ENCODE measurements at regions not wholly inside any gene's neighbourhood (a gene's known extent, or its start where the extent isn't known, plus 50 kb on each side); places are given as distances from the start of the nearest gene placed in this dataset.

GRCh38 chr9:106689089-106689488 lies 173.9 kb upstream of the ZNF462 start:
- no peak for DNase-seq

GRCh38 chr9:106691627-106692026 lies 171.3 kb upstream of the ZNF462 start:
- DNase-seq: no peak

- no peak for DNase-seq
These were observed 169.4 kb upstream of the ZNF462 start for GRCh38 chr9:106693558-106693957.

- no peak for DNase-seq
These were observed 166.2 kb upstream of the ZNF462 start for GRCh38 chr9:106696804-106697203.

DNA sequence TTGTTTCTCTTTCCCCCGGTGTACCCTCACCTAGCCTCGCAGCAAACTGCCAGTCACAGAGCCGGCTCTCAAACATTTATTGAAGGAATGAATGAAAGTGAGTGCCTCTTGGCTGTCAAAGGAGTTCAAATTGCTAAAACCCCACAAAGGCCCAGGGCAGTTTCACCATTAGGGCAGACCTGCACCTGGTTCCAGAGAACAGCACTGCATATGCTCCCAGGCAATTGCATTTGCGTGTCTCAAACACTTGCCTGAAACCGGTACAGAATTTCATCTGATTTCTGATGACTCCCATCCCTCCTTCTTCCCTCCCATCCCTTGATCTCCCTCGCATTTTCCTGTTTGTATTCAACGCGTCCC lies 165.6 kb upstream of the ZNF462 start:
- DNase-seq: no peak

- peak; percentile 42 for DNase-seq
These were observed 165.0 kb upstream of the ZNF462 start for GRCh38 chr9:106697750-106698502.

GRCh38 chr9:106700676-106701075 lies 162.3 kb upstream of the ZNF462 start:
- DNase-seq: no peak

GRCh38 chr9:106701611-106702010 lies 161.4 kb upstream of the ZNF462 start:
- no peak for DNase-seq

GRCh38 chr9:106704056-106704615 lies 158.8 kb upstream of the ZNF462 start:
- no peak for DNase-seq

DNA sequence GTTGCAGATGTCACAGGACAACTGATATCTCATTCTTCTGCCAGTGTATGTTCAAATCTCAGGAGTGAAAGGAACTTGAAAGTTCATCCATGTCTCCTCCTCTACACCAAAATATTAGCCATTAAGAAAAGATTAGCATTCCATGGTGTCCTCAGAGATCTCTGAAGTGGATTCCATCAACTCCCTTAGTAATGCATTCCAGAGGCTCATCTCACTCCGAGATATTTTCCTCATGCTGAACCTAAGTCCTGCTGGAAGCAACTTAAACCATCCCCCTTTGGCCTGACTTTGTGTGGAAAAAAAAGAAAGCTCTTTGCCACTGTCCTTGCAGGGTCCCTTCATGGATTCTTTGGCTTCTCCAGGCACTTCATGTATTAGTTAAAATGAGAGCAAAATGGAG lies 155.7 kb upstream of the ZNF462 start:
- DNase-seq: no peak

DNA sequence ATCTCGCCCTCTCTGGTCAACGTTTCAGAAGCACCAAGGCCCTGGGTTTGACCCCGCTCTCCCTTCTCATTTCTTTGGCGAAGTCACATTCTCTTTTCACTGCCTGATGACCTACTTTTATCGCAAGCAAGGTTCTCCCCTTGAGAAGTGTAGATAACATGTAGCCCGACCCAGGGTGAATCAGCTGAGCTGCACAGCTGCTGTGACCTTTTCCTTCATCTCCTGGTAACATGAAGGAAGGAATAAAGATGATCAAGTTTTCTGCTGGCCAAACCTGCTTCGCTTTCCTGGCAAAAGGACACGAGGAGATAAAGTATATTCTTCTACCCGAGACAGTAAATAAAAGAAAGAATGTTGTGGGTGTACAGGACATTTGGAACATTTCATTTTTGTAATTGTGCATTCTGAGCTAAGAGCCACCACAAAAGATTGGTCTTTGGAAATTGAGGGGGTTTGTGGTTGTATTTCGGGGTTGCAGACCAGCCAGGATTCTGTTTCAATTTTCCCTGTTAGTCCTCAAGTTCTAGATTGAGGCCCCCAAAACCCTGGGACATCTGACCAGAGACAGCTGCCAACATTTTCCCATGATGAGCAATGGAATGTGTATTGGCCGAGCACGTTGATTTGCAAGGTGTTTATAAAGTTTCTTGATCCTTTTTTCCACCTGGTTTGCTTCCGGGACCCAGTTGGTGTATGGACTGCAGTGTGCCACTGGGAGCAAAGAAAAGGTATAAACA lies 155.1 kb upstream of the ZNF462 start:
- no peak for DNase-seq

GRCh38 chr9:106708475-106709146 lies 154.4 kb upstream of the ZNF462 start:
- no peak for DNase-seq

- no peak for DNase-seq
These were observed 150.7 kb upstream of the ZNF462 start for GRCh38 chr9:106712279-106712678.

DNA sequence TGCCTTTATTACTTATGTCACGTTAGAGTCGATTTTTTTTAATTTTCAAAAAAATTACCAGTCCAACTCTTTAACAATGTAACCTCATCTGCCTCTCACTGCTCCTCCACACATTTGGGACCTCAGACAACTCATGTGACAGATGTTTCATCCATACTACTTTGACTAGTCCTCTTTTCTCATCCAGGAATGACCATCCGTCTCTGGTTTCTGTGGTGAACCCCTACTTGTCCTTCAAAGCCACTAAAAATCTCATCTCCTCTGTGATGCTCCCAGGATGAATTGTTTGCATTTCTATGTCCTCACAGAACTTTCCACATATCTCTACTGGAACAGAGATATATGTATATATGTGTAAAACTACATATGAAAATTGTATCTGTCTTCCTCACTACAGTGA lies 149.8 kb upstream of the ZNF462 start:
- DNase-seq: no peak

DNA sequence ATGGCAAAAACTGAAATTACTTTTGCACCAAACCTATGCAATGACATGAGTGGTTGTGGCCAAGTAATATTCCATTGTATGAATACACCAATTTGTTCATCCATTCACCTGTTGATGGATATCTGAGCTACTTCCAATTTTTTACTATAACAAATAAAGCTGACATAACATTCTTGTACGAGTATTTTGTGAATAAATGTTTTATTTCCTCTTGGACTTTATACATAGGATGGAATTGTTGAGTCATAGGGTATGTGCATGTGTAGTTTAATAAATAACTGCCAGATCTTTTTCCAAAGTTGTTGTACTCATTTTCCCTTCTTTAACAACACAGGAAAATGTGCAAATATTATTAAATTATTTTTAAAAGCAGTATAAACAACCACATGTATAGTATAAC lies 146.1 kb upstream of the ZNF462 start:
- DNase-seq: no peak

GRCh38 chr9:106717686-106718085 lies 145.3 kb upstream of the ZNF462 start:
- no peak for DNase-seq

DNA sequence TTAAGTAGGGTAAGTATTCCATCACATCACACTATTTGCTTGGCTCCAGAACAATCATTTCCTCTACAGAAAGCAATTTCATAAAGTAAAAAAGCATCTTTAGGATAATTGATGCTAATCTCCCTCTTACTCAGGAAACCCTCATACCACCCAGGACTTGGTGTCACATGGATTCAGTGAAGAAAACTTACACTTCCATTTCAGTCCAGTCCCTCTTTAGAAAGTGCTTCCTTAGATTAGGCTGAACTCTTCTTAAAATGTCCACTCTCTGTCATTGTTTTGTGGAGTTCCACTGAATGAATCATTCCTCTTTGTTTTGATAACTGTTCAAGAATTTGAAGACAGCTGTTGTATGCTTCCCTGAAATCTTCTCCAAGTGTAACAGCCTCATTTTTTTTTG lies 144.0 kb upstream of the ZNF462 start:
- DNase-seq: no peak

GRCh38 chr9:106722051-106722753 lies 140.8 kb upstream of the ZNF462 start:
- DNase-seq: no peak

GRCh38 chr9:106723926-106724325 lies 139.0 kb upstream of the ZNF462 start:
- no peak for DNase-seq

GRCh38 chr9:106724566-106724965 lies 138.4 kb upstream of the ZNF462 start:
- no peak for DNase-seq

- DNase-seq: no peak
These were observed 136.7 kb upstream of the ZNF462 start for GRCh38 chr9:106726070-106726815.

- no peak for DNase-seq
These were observed 135.0 kb upstream of the ZNF462 start for GRCh38 chr9:106727969-106728368.

Data from MV-4-11 (cell line).